B cell (primary cell): ENCODE measurements at regions not wholly inside any gene's neighbourhood (a gene's known extent, or its start where the extent isn't known, plus 50 kb on each side); places are given as distances from the start of the nearest gene placed in this dataset.

Experiments
- CTCF ChIP-seq: fragments of 200-600 bp; IDR thresholded peaks from one replicate; pipeline ENCODE4 v1.8.0; 2022; ENCODE audit warnings: antibody characterized with exemption, mild to moderate bottlenecking
- EZH2 ChIP-seq: IDR thresholded peaks from 2 replicates; pipeline ENCODE4 v1.6.1; 2012; ENCODE audit warnings: borderline replicate concordance, low read depth, mild to moderate bottlenecking, moderate library complexity, low read length; ENCODE audit not compliant: insufficient read depth, poor library complexity, severe bottlenecking

- no peak for TF ChIP-seq CTCF
- no peak for TF ChIP-seq EZH2
Measured at GRCh38 chr13:69204620-69205019, 903.0 kb upstream of the ATXN8OS start.
